Uterus (tissue), 3 donors: ENCODE measurements at regions not wholly inside any gene's neighbourhood (a gene's known extent, or its start where the extent isn't known, plus 50 kb on each side); places are given as distances from the start of the nearest gene placed in this dataset.
"Not testable (repeated sequence)": the region's sequence is repeated elsewhere in the genome, so short reads cannot be mapped to it uniquely, and the experiment has no call there.

ENCODE experiments used
- DNase-seq, 2 donors: peaks; one replicate each; pipeline ENCODE4 v3.0.0-alpha.2; 2019 to 2020
- H3K27ac ChIP-seq, 2 donors: fragments of 200-600 bp; sonication (generic); 1 replicate in 1 of 2; 2 replicates in 1 of 2; pipeline ENCODE4 v1.5.1; 2016 to 2018
- H3K27me3 ChIP-seq, 2 donors: fragments of 200-600 bp; sonication (generic); one replicate each; pipeline ENCODE4 v1.5.1; 2018 to 2019; ENCODE audit warnings: control low read depth in 1 of 2
- H3K36me3 ChIP-seq, 2 donors: fragments of 200-600 bp; sonication (generic); one replicate each; pipeline ENCODE4 v1.5.1; 2019; ENCODE audit warnings: control low read depth in 1 of 2
- H3K4me1 ChIP-seq, 2 donors: fragments of 200-600 bp; sonication (generic); one replicate each; pipeline ENCODE4 v1.5.1; 2018 to 2019; ENCODE audit warnings: control low read depth in 1 of 2
- H3K4me3 ChIP-seq, 2 donors: fragments of 200-600 bp; sonication (generic); 1 replicate in 1 of 2; 2 replicates in 1 of 2; pipeline ENCODE4 v1.5.1; 2018 to 2019; ENCODE audit warnings: mild to moderate bottlenecking in 1 of 2
- H3K9me3 ChIP-seq, 2 donors: fragments of 200-600 bp; sonication (generic); one replicate each; pipeline ENCODE4 v1.5.1; 2019; ENCODE audit warnings: control low read depth in 1 of 2
- CTCF ChIP-seq, 4 experiments: fragments of 200-600 bp in 2 of 4; fragments of 450-650 bp in 2 of 4; sonication (generic) in 2 of 4; IDR thresholded peaks; one replicate each; pipeline ENCODE4 v1.5.1; 2016 to 2019; ENCODE audit warnings: antibody characterized with exemption in 4 of 4, mild to moderate bottlenecking in 2 of 4, moderate library complexity in 1 of 4
- POLR2A ChIP-seq, 2 donors: fragments of 450-650 bp; IDR thresholded peaks; one replicate each; pipeline ENCODE4 v1.6.1; 2016; ENCODE audit warnings: antibody characterized with exemption in 2 of 2, mild to moderate bottlenecking in 1 of 2, moderate library complexity in 1 of 2
- intact Hi-C: fragments of 100-400 bp; cut with DNase I; formaldehyde crosslinking; loops from one replicate; pipeline ENCODE4 v1.15.1; 2023; ENCODE audit warnings: low total_unique reads
- donor health status: DM: yes; HTN: yes; CAD: no.

- H3K4me3 ChIP-seq: peak overlapping the region in 1 of 2 donors; percentile 18
- peaks cover 16 to 39% of the 10 kb centered on the region in 2 donors for H3K27me3 ChIP-seq
- TF ChIP-seq CTCF (IDR thresholded peaks at IDR 0.05): peak in 2 of 4 experiments; percentile 16 to 21
- H3K27ac ChIP-seq, intact Hi-C loops, H3K36me3 ChIP-seq, H3K4me1 ChIP-seq, H3K9me3 ChIP-seq: not testable (repeated sequence)
- peak; percentile 29 to 63 for DNase-seq
These were observed 85.7 kb upstream of the CCDC180 start for GRCh38 chr9:97221478-97222355.

GRCh38 chr9:97220894-97221477 lies 86.5 kb upstream of the CCDC180 start:
- DNase-seq: no peak
- Histone ChIP-seq H3K4me1 (peaks cover 0 to 5% of the 10 kb centered on the region in 2 donors), H3K9me3 (no peaks in the 10 kb centered on the region), H3K4me3 (no peak overlapping the region), H3K27ac (no peak overlapping the region), H3K36me3 (no peaks in the 10 kb centered on the region), H3K27me3 (peaks cover 16 to 39% of the 10 kb centered on the region in 2 donors)
- TF ChIP-seq CTCF (IDR thresholded peaks at IDR 0.05): no peak
- no peak for TF ChIP-seq POLR2A (IDR thresholded peaks at IDR 0.05)
- intact Hi-C loops: no loop called here

GRCh38 chr9:97220396-97220795 lies 87.1 kb upstream of the CCDC180 start:
- H3K4me3 ChIP-seq, H3K27ac ChIP-seq, H3K36me3 ChIP-seq, DNase-seq, H3K4me1 ChIP-seq, intact Hi-C loops, H3K9me3 ChIP-seq: not testable (repeated sequence)
- H3K27me3 ChIP-seq: peaks cover 16 to 39% of the 10 kb centered on the region in 2 donors

GRCh38 chr9:97219443-97220140 lies 87.9 kb upstream of the CCDC180 start:
- DNase-seq, H3K4me1 ChIP-seq, H3K27ac ChIP-seq, H3K4me3 ChIP-seq, H3K9me3 ChIP-seq, H3K36me3 ChIP-seq, intact Hi-C loops: not testable (repeated sequence)
- peaks cover 16 to 36% of the 10 kb centered on the region in 2 donors for H3K27me3 ChIP-seq

GRCh38 chr9:97215127-97215526 lies 92.3 kb upstream of the CCDC180 start:
- H3K36me3 ChIP-seq, H3K27ac ChIP-seq, H3K4me3 ChIP-seq, H3K4me1 ChIP-seq, DNase-seq, H3K27me3 ChIP-seq, H3K9me3 ChIP-seq, intact Hi-C loops: not testable (repeated sequence)

GRCh38 chr9:97214556-97214955 lies 92.9 kb upstream of the CCDC180 start:
- H3K4me3 ChIP-seq, H3K27ac ChIP-seq, intact Hi-C loops, H3K9me3 ChIP-seq, H3K27me3 ChIP-seq, H3K36me3 ChIP-seq, H3K4me1 ChIP-seq, DNase-seq: not testable (repeated sequence)

- H3K27ac ChIP-seq, H3K27me3 ChIP-seq, H3K9me3 ChIP-seq, H3K4me1 ChIP-seq, H3K4me3 ChIP-seq, intact Hi-C loops, H3K36me3 ChIP-seq, DNase-seq: not testable (repeated sequence)
These were observed 107.8 kb upstream of the CCDC180 start for GRCh38 chr9:97199683-97200082.

- H3K27ac ChIP-seq, H3K4me3 ChIP-seq, H3K9me3 ChIP-seq, H3K36me3 ChIP-seq, H3K4me1 ChIP-seq, intact Hi-C loops, DNase-seq, H3K27me3 ChIP-seq: not testable (repeated sequence)
These were observed 113.7 kb upstream of the CCDC180 start for GRCh38 chr9:97193767-97194166.
